ENCODE measurements at regions not wholly inside any gene's neighbourhood (a gene's known extent, or its start where the extent isn't known, plus 50 kb on each side); places are given as distances from the start of the nearest gene placed in this dataset.
"Not testable (repeated sequence)": the region's sequence is repeated elsewhere in the genome, so short reads cannot be mapped to it uniquely, and the experiment has no call there.

- no peak for DNase-seq (ENCODE audit: low read depth, low spot score)
Measured at GRCh38 chr1:164141797-164142196, 417.2 kb upstream of the PBX1 start.

GRCh38 chr1:164154622-164155021, 404.4 kb upstream of the PBX1 start:
- no peak for DNase-seq (ENCODE audit: low read depth, low spot score)

GRCh38 chr1:164155347-164155746, 403.6 kb upstream of the PBX1 start:
- no peak for DNase-seq (ENCODE audit: low read depth, low spot score)

DNA sequence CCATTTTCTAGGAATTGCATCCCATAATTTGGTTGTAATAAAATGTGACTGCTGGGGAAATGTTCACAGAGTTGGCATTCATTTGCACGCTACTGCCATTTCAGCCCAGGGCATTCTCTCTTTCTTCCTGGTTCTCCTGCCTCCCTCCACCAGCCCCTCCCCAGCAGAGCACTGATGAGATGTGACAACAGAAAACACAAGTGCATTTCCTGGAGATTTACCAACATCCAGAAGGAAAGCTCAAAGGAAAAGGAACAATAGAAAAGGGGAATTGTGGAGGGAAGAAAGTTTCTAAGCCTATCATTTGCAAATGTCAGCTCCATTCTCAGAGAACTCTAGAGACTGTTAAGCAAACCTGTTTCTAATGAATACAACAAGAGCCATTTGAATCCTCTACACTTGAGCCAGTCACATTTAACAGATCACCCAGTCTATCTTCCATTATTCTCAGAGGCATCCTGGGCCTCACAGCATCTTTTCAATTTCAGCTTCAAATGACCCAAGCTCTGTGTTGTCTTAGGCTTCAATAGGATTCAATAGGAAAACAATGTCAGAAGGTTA, 395.6 kb upstream of the PBX1 start:
- no peak for DNase-seq (ENCODE audit: low read depth, low spot score)

- DNase-seq (ENCODE audit: low read depth, low spot score): no peak
Measured at GRCh38 chr1:164165466-164165865, 393.5 kb upstream of the PBX1 start.

DNA sequence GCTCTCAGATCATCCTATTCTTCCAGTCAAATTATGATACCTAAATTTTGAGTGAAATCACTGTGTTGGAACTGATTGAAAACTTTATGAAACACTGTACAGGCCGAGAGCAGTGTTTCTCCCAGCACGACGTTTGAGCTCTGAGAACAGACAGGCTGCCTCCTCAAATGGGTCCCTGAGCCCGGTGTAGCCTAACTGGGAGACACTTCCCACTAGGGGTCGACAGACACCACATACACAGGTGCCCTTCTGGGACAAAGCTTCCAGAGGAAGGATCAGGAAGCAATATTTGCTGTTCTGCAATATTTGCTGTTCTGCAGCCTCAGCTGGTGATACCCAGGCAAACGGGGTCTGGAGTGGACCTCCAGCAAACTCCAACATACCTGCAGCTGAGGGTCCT, 392.5 kb upstream of the PBX1 start:
- DNase-seq (ENCODE audit: low read depth, low spot score): not testable (repeated sequence)

- no peak for DNase-seq (ENCODE audit: low read depth, low spot score)
Measured at GRCh38 chr1:164177118-164177517, 381.9 kb upstream of the PBX1 start.

GRCh38 chr1:164180824-164181223, 378.2 kb upstream of the PBX1 start:
- DNase-seq (ENCODE audit: low read depth, low spot score): no peak

- no peak for DNase-seq (ENCODE audit: low read depth, low spot score)
Measured at GRCh38 chr1:164183854-164184635, 374.9 kb upstream of the PBX1 start.

DNA sequence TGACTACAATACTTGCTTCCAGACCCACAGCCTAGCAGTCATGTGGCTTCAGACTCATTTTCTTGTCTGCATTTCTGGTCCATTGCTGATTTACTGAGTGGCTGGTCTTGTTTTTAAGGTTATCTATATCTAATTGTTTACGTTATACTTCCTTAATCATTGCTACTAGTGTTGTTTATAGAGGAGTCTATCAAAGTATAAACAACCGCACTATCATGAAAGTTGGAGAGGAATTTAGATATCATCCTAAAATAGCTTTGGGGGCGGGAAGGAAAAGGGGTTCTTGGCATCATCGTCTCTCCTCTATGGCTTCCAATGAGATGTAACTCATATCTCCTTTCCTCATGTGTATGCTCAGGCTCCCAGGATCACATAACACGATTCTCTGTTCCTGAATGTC, 372.1 kb upstream of the PBX1 start:
- no peak for DNase-seq (ENCODE audit: low read depth, low spot score)

DNA sequence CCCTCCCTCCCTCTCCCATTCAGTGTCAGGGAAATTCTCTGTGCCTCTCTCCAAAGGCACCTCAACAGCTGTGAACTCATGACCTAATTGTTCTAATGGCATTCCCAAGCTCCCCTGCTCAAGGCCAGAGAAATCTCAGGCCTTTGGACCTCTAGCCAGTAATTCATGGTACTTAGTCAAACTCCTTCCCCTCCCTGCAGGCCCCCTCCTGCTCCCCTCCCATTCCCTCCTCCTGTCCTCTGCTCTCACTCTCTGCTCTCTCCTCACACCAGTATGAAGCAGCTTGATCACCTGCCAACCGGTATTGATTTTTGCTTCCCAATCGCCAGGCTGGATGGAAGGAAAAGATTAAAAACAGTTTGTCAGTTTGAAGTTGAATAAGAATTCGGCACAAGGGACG, 370.5 kb upstream of the PBX1 start:
- DNase-seq (ENCODE audit: low read depth, low spot score): no peak

GRCh38 chr1:164191191-164191590, 367.8 kb upstream of the PBX1 start:
- DNase-seq (ENCODE audit: low read depth, low spot score): no peak

GRCh38 chr1:164210211-164210739, 348.7 kb upstream of the PBX1 start:
- DNase-seq (ENCODE audit: low read depth, low spot score): no peak

- DNase-seq (ENCODE audit: low read depth, low spot score): no peak
Measured at GRCh38 chr1:164223378-164223777, 335.6 kb upstream of the PBX1 start.

GRCh38 chr1:164225011-164225410, 334.0 kb upstream of the PBX1 start:
- no peak for DNase-seq (ENCODE audit: low read depth, low spot score)

DNA sequence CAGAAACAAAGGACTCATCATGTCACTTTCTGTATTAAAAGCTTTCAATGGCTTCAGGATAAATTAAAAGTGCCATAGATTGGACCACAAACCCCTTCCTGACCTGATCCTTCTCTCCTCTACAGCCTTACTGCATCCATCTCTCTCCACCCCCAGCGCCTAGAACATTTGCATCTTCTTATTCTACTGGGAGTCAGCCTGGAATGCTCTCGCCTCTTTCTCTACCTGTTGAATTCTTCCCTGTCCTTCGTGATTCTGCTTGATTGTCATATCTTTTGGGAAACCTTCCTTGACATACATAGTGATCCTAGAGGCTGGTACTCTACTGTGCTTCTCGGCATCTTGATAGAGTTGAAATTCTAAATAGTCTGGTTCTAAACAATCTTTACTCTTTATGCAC, 332.0 kb upstream of the PBX1 start:
- DNase-seq (ENCODE audit: low read depth, low spot score): no peak

DNA sequence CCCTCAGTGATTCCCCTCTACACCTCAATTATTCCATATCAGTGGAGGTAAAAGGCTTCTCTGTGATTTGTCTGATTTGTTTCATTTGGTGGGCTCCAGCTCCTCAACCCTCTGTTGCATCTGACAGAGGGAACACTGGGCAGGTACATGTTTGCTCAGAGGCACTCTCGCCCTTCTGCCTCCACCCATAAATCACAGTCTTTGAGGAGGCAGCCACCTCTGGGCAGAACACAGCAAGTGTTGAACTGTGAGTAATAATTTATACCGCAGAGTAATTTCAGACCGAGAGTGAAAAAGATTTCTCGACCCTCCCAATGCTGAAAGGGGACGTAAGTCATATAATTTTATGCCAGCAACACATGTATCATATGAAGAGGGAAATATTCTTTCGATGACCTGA, 330.1 kb upstream of the PBX1 start:
- no peak for DNase-seq (ENCODE audit: low read depth, low spot score)

- no peak for DNase-seq (ENCODE audit: low read depth, low spot score)
Measured at GRCh38 chr1:164233149-164233548, 325.8 kb upstream of the PBX1 start.

- DNase-seq (ENCODE audit: low read depth, low spot score): peak; percentile 25
Measured at GRCh38 chr1:164240081-164240480, 318.9 kb upstream of the PBX1 start.

- no peak for DNase-seq (ENCODE audit: low read depth, low spot score)
Measured at GRCh38 chr1:164250365-164250764, 308.6 kb upstream of the PBX1 start.

GRCh38 chr1:164256456-164256855, 302.5 kb upstream of the PBX1 start:
- DNase-seq (ENCODE audit: low read depth, low spot score): no peak

GRCh38 chr1:164261691-164262240, 297.2 kb upstream of the PBX1 start:
- DNase-seq (ENCODE audit: low read depth, low spot score): no peak

- DNase-seq (ENCODE audit: low read depth, low spot score): no peak
Measured at GRCh38 chr1:164263540-164263939, 295.4 kb upstream of the PBX1 start.
